ENCODE measurements at regions not wholly inside any gene's neighbourhood (a gene's known extent, or its start where the extent isn't known, plus 50 kb on each side); places are given as distances from the start of the nearest gene placed in this dataset.

GRCh38 chr12:115324949-115325593 is 641.1 kb upstream of the TBX3 start:
- no peak for TF ChIP-seq ZBTB7A (IDR thresholded peaks at IDR 0.05; ENCODE audit: low read depth)
- TF ChIP-seq REST (IDR thresholded peaks at IDR 0.05; ENCODE audit: low read depth): no peak

- TF ChIP-seq YY1 (IDR thresholded peaks at IDR 0.05; ENCODE audit: low read depth) (no peak), TCF12 (IDR thresholded peaks at IDR 0.05; ENCODE audit: low read depth) (no peak), MAX (IDR thresholded peaks at IDR 0.05) (no peak), USF1 (IDR thresholded peaks at IDR 0.05) (no peak), CEBPB (IDR thresholded peaks at IDR 0.05) (no peak), ZBTB7A (IDR thresholded peaks at IDR 0.05; ENCODE audit: low read depth) (no peak), RAD21 (IDR thresholded peaks at IDR 0.05; ENCODE audit: low read depth) (no peak), TAF1 (IDR thresholded peaks at IDR 0.05; ENCODE audit: low read depth) (no peak), TEAD4 (IDR thresholded peaks at IDR 0.05) (no peak), EP300 (IDR thresholded peaks at IDR 0.05; ENCODE audit: borderline replicate concordance) (no peak), NFIC (IDR thresholded peaks at IDR 0.05) (no peak), EGR1 (IDR thresholded peaks at IDR 0.05) (no peak)
These were observed 639.4 kb upstream of the TBX3 start for GRCh38 chr12:115323223-115323905.

GRCh38 chr12:115322275-115322674 is 638.3 kb upstream of the TBX3 start:
- no peak for TF ChIP-seq FOXM1 (IDR thresholded peaks at IDR 0.05; ENCODE audit: borderline replicate concordance, low read depth)
- no peak for TF ChIP-seq CEBPB (IDR thresholded peaks at IDR 0.05)

- TF ChIP-seq NFIC (IDR thresholded peaks at IDR 0.05) (no peak), CREB1 (IDR thresholded peaks at IDR 0.05; ENCODE audit: low read depth) (no peak), TAF1 (IDR thresholded peaks at IDR 0.05; ENCODE audit: low read depth) (no peak), TCF12 (IDR thresholded peaks at IDR 0.05; ENCODE audit: low read depth) (no peak)
These were observed 637.0 kb upstream of the TBX3 start for GRCh38 chr12:115320967-115321366.

GRCh38 chr12:115320451-115320850 is 636.5 kb upstream of the TBX3 start:
- TF ChIP-seq CREB1 (IDR thresholded peaks at IDR 0.05; ENCODE audit: low read depth): no peak

- no peak for TF ChIP-seq MAX (IDR thresholded peaks at IDR 0.05)
- no peak for TF ChIP-seq CEBPB (IDR thresholded peaks at IDR 0.05)
- TF ChIP-seq RAD21 (IDR thresholded peaks at IDR 0.05; ENCODE audit: low read depth): no peak
- no peak for TF ChIP-seq USF1 (IDR thresholded peaks at IDR 0.05)
These were observed 635.6 kb upstream of the TBX3 start for GRCh38 chr12:115319446-115320040.

GRCh38 chr12:115313929-115314328 is 630.0 kb upstream of the TBX3 start:
- no peak for TF ChIP-seq TAF1 (IDR thresholded peaks at IDR 0.05; ENCODE audit: low read depth)
- no peak for TF ChIP-seq TCF12 (IDR thresholded peaks at IDR 0.05; ENCODE audit: low read depth)
- no peak for TF ChIP-seq YY1 (IDR thresholded peaks at IDR 0.05; ENCODE audit: low read depth)
- TF ChIP-seq USF1 (IDR thresholded peaks at IDR 0.05): no peak
- TF ChIP-seq CEBPB (IDR thresholded peaks at IDR 0.05): no peak
- no peak for TF ChIP-seq CREB1 (IDR thresholded peaks at IDR 0.05; ENCODE audit: low read depth)
- TF ChIP-seq NFIC (IDR thresholded peaks at IDR 0.05): no peak
- TF ChIP-seq EP300 (IDR thresholded peaks at IDR 0.05; ENCODE audit: borderline replicate concordance): no peak
- TF ChIP-seq TEAD4 (IDR thresholded peaks at IDR 0.05): no peak
- no peak for TF ChIP-seq MAX (IDR thresholded peaks at IDR 0.05)
- TF ChIP-seq FOXM1 (IDR thresholded peaks at IDR 0.05; ENCODE audit: borderline replicate concordance, low read depth): no peak
- no peak for TF ChIP-seq RAD21 (IDR thresholded peaks at IDR 0.05; ENCODE audit: low read depth)
- TF ChIP-seq REST (IDR thresholded peaks at IDR 0.05; ENCODE audit: low read depth): no peak
